ES-I3 (cell line): ENCODE measurements at regions not wholly inside any gene's neighbourhood (a gene's known extent, or its start where the extent isn't known, plus 50 kb on each side); places are given as distances from the start of the nearest gene placed in this dataset.

ENCODE experiments used
- H3K36me3 ChIP-seq: 2 replicates; pipeline ENCODE4 v1.6.1; 2013; ENCODE audit warnings: mild to moderate bottlenecking, low read length, control low read depth, moderate library complexity; ENCODE audit not compliant: insufficient read depth
- H3K4me1 ChIP-seq: 2 replicates; pipeline ENCODE4 v1.6.1; 2013; ENCODE audit warnings: mild to moderate bottlenecking, control low read depth, low read length; ENCODE audit not compliant: insufficient read depth
- H3K9ac ChIP-seq: 2 replicates; pipeline ENCODE4 v1.6.1; 2013; ENCODE audit warnings: low read depth, mild to moderate bottlenecking, low read length, moderate library complexity
- H3K9me3 ChIP-seq: 2 replicates; pipeline ENCODE4 v1.6.1; 2013; ENCODE audit warnings: mild to moderate bottlenecking, low read length, moderate library complexity; ENCODE audit not compliant: control insufficient read depth, insufficient read depth

GRCh38 chr12:103130564-103130963, 173.1 kb downstream of the ASCL1 start:
- Histone ChIP-seq H3K36me3 (no peaks in the 10 kb centered on the region), H3K9me3 (no peaks in the 10 kb centered on the region), H3K9ac (no peak overlapping the region), H3K4me1 (no peaks in the 10 kb centered on the region)

- H3K9me3 ChIP-seq: no peaks in the 10 kb centered on the region
- H3K4me1 ChIP-seq: peaks cover 9% of the 10 kb centered on the region; the same call in 1 of the 2 replicates
- H3K9ac ChIP-seq: no peak overlapping the region
- H3K36me3 ChIP-seq: no peaks in the 10 kb centered on the region
These were observed 181.1 kb downstream of the ASCL1 start for GRCh38 chr12:103138538-103138937.

- Histone ChIP-seq H3K9ac (no peak overlapping the region), H3K36me3 (no peaks in the 10 kb centered on the region), H3K4me1 (peaks cover 9% of the 10 kb centered on the region; the same call in 1 of the 2 replicates), H3K9me3 (no peaks in the 10 kb centered on the region)
These were observed 182.4 kb downstream of the ASCL1 start for GRCh38 chr12:103139876-103140275.

GRCh38 chr12:103140286-103140685, 182.8 kb downstream of the ASCL1 start:
- no peak overlapping the region for H3K9ac ChIP-seq
- H3K9me3 ChIP-seq: no peaks in the 10 kb centered on the region
- H3K36me3 ChIP-seq: no peaks in the 10 kb centered on the region
- peaks cover 9% of the 10 kb centered on the region; the same call in 1 of the 2 replicates for H3K4me1 ChIP-seq

GRCh38 chr12:103144278-103144677, 186.8 kb downstream of the ASCL1 start:
- H3K4me1 ChIP-seq: peaks cover 9% of the 10 kb centered on the region; the same call in 1 of the 2 replicates
- no peak overlapping the region for H3K9ac ChIP-seq
- H3K9me3 ChIP-seq: no peaks in the 10 kb centered on the region
- no peaks in the 10 kb centered on the region for H3K36me3 ChIP-seq

GRCh38 chr12:103160622-103161021, 203.1 kb downstream of the ASCL1 start:
- H3K4me1 ChIP-seq: no peaks in the 10 kb centered on the region
- no peaks in the 10 kb centered on the region; the same call in 1 of the 2 replicates for H3K36me3 ChIP-seq
- no peak overlapping the region for H3K9ac ChIP-seq
- no peaks in the 10 kb centered on the region for H3K9me3 ChIP-seq

- H3K9ac ChIP-seq: no peak overlapping the region
- no peaks in the 10 kb centered on the region for H3K9me3 ChIP-seq
- no peaks in the 10 kb centered on the region; the same call in 1 of the 2 replicates for H3K36me3 ChIP-seq
- H3K4me1 ChIP-seq: no peaks in the 10 kb centered on the region
These were observed 204.3 kb downstream of the ASCL1 start for GRCh38 chr12:103161582-103162362.

- Histone ChIP-seq H3K36me3 (no peaks in the 10 kb centered on the region), H3K9me3 (no peaks in the 10 kb centered on the region), H3K4me1 (no peaks in the 10 kb centered on the region), H3K9ac (no peak overlapping the region)
These were observed 209.5 kb downstream of the ASCL1 start for GRCh38 chr12:103166949-103167348.

GRCh38 chr12:103172447-103173112, 215.1 kb downstream of the ASCL1 start:
- H3K9ac ChIP-seq: no peak overlapping the region
- no peaks in the 10 kb centered on the region for H3K9me3 ChIP-seq
- H3K36me3 ChIP-seq: no peaks in the 10 kb centered on the region
- H3K4me1 ChIP-seq: no peaks in the 10 kb centered on the region

- H3K36me3 ChIP-seq: no peaks in the 10 kb centered on the region
- H3K9me3 ChIP-seq: no peaks in the 10 kb centered on the region
- no peak overlapping the region for H3K9ac ChIP-seq
- H3K4me1 ChIP-seq: no peaks in the 10 kb centered on the region
These were observed 218.2 kb downstream of the ASCL1 start for GRCh38 chr12:103175625-103176024.

- H3K4me1 ChIP-seq: no peaks in the 10 kb centered on the region
- no peak overlapping the region for H3K9ac ChIP-seq
- H3K9me3 ChIP-seq: no peaks in the 10 kb centered on the region
- no peaks in the 10 kb centered on the region for H3K36me3 ChIP-seq
These were observed 220.3 kb downstream of the ASCL1 start for GRCh38 chr12:103177639-103178255.

GRCh38 chr12:103178366-103179080, 221.0 kb downstream of the ASCL1 start:
- Histone ChIP-seq H3K9ac (no peak overlapping the region), H3K4me1 (no peaks in the 10 kb centered on the region), H3K9me3 (no peaks in the 10 kb centered on the region), H3K36me3 (no peaks in the 10 kb centered on the region)

GRCh38 chr12:103181366-103182152, 224.1 kb downstream of the ASCL1 start:
- Histone ChIP-seq H3K9me3 (no peaks in the 10 kb centered on the region), H3K4me1 (no peaks in the 10 kb centered on the region), H3K9ac (no peak overlapping the region)

GRCh38 chr12:103182299-103182698, 224.8 kb downstream of the ASCL1 start:
- H3K4me1 ChIP-seq: no peaks in the 10 kb centered on the region
- H3K9me3 ChIP-seq: no peaks in the 10 kb centered on the region
- H3K9ac ChIP-seq: no peak overlapping the region
- no peaks in the 10 kb centered on the region for H3K36me3 ChIP-seq

More at GRCh38 chr12:103181366-103182152, 224.1 kb downstream of the ASCL1 start:
- no peaks in the 10 kb centered on the region for H3K36me3 ChIP-seq
